Left renal cortex interstitium (tissue), 4 donors: ENCODE measurements at regions not wholly inside any gene's neighbourhood (a gene's known extent, or its start where the extent isn't known, plus 50 kb on each side); places are given as distances from the start of the nearest gene placed in this dataset.
A peak's percentile ranks its signal among the peaks of the same experiment; 100 is the strongest.
"Not testable (repeated sequence)": the region's sequence is repeated elsewhere in the genome, so short reads cannot be mapped to it uniquely, and the experiment has no call there.

ENCODE experiments used
- DNase-seq, 4 donors: peaks; one replicate each; pipeline ENCODE4 v3.0.0-alpha.2; 2013; ENCODE audit warnings: low read depth in 4 of 4, low spot score in 2 of 4, missing footprints in 1 of 4

DNA sequence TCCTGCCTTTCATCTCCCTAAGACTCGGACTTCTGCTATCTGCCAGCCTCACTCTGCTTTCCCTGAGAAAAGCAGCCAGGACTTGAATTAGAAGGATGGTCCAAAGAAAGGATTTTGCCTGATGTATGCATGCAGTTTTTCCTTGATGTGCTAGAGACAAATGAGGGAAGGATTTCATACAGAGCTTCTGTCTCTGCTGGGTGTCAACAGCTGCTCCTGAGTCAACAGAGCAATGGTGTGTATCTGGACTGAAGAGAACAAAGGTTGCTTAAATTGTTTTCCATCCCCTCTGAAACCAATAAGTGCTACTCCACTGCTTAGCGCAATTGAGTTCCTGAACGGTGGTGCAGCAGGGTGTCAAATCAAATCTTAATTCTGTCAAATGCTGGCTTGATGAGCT, 680.6 kb upstream of the C16orf82 start:
- no peak for DNase-seq

DNA sequence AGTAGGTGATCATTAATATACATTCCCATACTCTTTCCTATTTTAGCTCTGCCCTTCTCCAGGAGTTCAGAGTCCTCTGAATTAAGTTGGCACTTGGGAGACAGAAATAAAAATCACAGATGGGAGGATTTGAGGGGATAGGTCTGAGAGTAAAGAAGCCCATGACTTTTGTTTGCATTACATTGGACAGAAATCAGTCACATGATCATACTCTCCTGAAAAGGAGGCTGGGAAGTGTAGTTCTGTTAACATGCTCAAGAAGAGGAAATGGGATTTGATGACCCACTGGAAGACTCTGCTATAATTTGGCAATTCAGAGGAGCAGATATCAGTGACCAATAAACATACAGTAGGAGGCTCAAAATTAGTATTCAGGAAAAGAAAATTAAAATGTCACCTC, 674.9 kb upstream of the C16orf82 start:
- DNase-seq: no peak

GRCh38 chr16:26394409-26394808, 672.3 kb upstream of the C16orf82 start:
- DNase-seq: no peak

DNA sequence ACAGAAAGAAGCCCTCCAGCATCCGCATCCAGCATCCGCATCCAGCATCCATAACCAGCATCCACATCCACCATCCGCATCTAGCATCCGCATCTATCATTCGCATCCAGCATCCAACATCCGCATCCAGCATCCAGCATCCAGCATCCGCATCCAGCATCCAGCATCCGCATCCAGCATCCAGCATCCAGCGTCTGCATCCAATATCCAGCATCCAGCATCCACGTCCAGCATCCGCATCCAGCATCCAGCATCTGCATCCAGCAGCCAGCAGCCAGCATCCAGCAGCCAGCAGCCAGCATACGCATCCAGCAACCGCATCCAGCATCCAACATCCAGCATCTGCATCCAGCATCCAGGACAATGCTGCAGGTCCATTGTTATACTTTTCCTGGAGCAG, 671.0 kb upstream of the C16orf82 start:
- DNase-seq: no peak

GRCh38 chr16:26396511-26397235, 670.1 kb upstream of the C16orf82 start:
- DNase-seq: peak in 3 of 4 donors; percentile 0 to 9 (median 2)

DNA sequence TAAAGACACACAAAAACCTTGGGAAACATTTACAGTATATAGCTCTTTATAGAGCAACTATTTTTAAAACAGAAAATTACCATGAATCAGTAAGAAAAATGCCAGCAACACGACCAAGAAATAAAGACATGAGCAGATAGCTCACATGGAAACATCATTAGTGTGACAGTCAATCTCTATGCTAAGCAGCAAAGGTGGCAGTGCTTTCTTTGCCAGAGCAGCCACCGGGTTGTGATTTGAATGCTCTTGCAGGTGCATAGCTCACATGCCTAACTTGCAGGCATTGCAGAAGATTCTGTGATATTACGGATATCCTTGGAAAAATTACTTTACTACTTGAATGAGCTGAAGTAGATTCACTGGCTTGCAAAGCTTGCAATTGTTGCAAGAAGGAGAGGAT, 652.9 kb upstream of the C16orf82 start:
- DNase-seq: no peak

DNA sequence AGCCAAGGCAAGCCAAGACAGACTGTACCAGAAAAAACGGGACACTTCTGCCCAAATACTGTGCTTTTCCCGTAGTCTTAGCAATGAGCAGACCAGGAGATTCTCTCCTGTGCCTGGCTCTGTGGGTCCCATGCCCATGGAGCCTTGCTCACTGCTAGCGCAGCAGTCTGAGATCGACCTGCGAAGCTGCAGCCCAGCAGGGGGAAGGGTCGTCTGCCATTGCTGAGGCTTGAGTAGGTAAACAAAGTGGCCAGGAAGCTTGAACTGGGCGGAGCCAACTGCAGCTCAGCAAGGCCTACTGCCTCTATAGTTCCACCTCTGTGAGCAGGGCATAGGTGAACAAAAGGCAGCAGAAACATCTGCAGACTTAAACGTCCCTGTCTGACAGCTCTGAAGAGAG, 647.3 kb upstream of the C16orf82 start:
- not testable (repeated sequence) for DNase-seq

DNA sequence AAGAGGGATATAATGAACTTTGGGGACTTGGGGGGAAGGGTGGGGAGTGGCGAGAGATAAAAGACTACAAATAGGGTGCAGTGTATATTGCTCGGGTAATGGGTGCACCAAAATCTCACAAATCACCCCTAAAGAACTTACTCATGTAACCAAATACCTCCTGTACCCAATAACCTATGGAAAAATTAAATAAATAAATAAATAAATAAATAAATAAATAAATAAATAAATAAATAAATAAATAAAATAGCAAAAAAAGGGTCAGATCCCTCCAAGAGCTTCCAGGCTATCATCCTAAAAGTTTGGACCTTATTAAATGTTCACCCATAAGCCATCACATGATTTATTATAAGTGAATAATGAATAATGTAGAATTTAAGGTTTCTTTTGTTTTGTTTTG, 636.1 kb upstream of the C16orf82 start:
- no peak for DNase-seq

GRCh38 chr16:26433807-26434206, 632.9 kb upstream of the C16orf82 start:
- DNase-seq: no peak

GRCh38 chr16:26441178-26441577, 625.5 kb upstream of the C16orf82 start:
- DNase-seq: no peak

GRCh38 chr16:26442321-26442720, 624.4 kb upstream of the C16orf82 start:
- DNase-seq: no peak

- DNase-seq: no peak
These were observed 619.2 kb upstream of the C16orf82 start for GRCh38 chr16:26447570-26447969.

DNA sequence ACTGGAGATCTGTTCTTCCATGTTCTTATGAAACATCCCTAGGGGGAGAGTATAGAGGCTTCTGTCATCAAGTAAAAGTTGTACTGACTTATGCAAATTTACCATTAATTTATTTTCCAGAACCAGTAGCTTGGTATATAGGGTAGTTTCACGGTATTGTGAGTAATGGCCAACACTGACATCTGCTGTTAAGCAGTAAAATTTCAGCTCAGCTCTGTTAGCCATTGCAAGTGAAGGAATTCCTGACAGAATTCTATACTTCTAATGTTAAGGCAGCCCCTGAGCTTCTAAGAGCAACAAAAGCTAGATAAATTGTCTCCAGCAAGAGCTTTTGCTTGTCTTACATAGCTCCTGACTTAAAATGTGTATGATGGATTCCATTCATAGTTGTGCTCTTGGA, 613.5 kb upstream of the C16orf82 start:
- no peak for DNase-seq

DNA sequence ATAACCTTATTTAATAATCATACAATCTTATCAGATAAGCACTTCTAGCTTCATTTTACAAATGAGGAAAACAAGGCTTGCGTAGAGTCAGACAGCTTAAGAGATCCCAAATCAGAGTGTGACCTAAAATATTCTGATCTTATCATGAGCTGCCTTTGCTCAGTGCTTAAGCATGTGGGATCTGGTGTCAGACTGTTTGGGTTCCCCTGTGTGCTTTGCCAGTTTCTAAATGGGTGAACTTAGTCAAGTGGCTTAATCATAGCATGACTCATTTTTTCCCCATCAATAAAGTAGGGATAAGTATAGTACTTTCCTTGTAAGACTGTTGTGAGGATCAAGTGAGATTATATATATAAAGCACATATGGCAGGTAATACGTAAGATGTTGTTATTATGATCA, 612.6 kb upstream of the C16orf82 start:
- no peak for DNase-seq

DNA sequence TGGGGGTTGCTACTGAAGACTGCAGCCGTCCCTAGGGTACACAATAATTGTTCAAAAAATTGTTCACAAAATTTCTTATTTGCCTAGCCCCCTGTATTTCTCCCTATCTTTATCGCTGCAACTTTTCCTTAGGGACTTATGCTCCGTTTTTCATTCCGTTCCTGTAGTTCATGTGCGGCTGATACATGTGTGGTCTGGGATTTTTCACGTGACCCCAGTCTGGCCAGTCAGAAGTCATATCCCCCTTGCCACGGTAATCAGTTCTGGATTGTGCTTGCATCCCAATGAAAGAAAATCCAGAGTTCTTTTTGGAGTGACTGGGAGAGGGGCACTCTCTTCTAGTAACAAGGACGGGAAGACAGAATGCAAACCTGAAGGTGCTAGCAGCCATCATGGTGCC, 610.7 kb upstream of the C16orf82 start:
- DNase-seq: no peak

DNA sequence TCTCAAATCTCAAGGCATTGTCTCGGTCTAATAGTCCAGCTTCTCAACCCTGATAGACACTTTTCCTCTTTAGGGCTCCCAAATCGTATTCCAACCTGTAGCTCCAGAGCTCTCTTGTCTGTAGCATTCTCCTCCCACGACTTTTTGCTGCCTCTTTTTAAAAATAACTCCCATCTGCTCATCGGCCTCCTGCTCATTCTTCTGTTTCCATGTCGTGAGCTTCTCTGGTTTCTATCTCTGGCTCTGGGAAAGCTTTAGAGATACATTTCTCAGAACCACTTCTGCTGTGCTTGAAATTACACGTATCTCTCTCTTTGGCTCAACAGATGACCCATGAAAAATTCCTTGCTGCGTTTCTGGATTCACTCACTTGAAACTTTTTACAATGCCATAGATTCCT, 609.6 kb upstream of the C16orf82 start:
- DNase-seq: no peak

- DNase-seq: no peak
These were observed 608.8 kb upstream of the C16orf82 start for GRCh38 chr16:26457882-26458281.

GRCh38 chr16:26464576-26465266, 602.0 kb upstream of the C16orf82 start:
- DNase-seq: no peak

GRCh38 chr16:26474405-26474804, 592.3 kb upstream of the C16orf82 start:
- not testable (repeated sequence) for DNase-seq

- DNase-seq: no peak
These were observed 591.1 kb upstream of the C16orf82 start for GRCh38 chr16:26475596-26475995.

- no peak for DNase-seq
These were observed 575.5 kb upstream of the C16orf82 start for GRCh38 chr16:26491101-26491670.

DNA sequence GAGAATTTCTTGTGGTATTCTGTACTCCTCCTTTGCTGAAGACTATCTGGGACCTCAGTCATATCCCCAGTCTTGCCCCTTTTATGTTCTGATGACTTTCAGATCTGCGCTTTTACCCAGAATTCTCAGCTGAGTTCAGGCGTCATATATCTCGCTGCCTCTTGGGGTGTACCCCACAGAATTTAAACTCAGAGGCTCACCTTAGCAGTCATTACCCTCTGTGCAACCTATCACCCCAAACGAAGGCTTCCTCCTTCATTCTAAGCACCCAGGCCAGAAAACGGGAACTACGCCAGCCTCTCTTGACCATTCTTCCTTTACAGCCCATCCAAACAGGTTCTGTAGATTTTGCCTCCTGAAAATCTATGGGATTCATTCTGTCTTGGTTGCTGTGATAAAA, 574.8 kb upstream of the C16orf82 start:
- DNase-seq: no peak
